IMR-90 (cell line): ENCODE measurements at regions not wholly inside any gene's neighbourhood (a gene's known extent, or its start where the extent isn't known, plus 50 kb on each side); places are given as distances from the start of the nearest gene placed in this dataset.

ENCODE experiments used
- ATAC-seq: fragments of 200-7000 bp; cut with Tn5 transposase; 2 replicates; pipeline ENCODE4 v1.9.1; 2020; ENCODE audit warnings: low read depth, mild to moderate bottlenecking, moderate library complexity
- BruUV-seq: library from RNA; stranded (reverse); fragments of 400-500 nt; replicated peaks from 2 replicates; lab custom pipeline; 2021; lab: Mats Ljungman, UMichigan
- CTCF ChIA-PET: fragments of 300-600 bp; formaldehyde crosslinking; extraction: SDS; loops from one replicate; lab custom pipeline; 2021; ENCODE audit warnings: antibody characterized with exemption; lab: Yijun Ruan, JAX
- POLR2A ChIA-PET: fragments of 300-600 bp; sonication (Branson Sonifier 250); formaldehyde crosslinking; loops from one replicate; lab custom pipeline; 2022; ENCODE audit warnings: antibody characterized with exemption; ENCODE audit not compliant: unreplicated experiment; lab: Charles Lee
- DNase-seq: peaks from one replicate; pipeline ENCODE4 v3.0.0; 2013
- H2AFZ ChIP-seq: replicated peaks from 2 replicates; pipeline ENCODE3; 2013; ENCODE audit warnings: low read length, mild to moderate bottlenecking; ENCODE audit not compliant: poor library complexity
- H2AK5ac ChIP-seq: 2 replicates; pipeline ENCODE4 v1.6.1; 2013; ENCODE audit warnings: low read depth, low read length, inconsistent platforms
- H2AK9ac ChIP-seq: replicated peaks from 2 replicates; pipeline ENCODE3; 2013; ENCODE audit warnings: mild to moderate bottlenecking, low read depth, low read length, moderate library complexity; ENCODE audit not compliant: poor library complexity
- H2BK120ac ChIP-seq: 2 replicates; pipeline ENCODE4 v1.6.1; 2013; ENCODE audit warnings: low read depth, low read length, inconsistent platforms
- H2BK15ac ChIP-seq: 3 replicates; pipeline ENCODE4 v1.6.1; 2013; ENCODE audit warnings: low read depth, low read length, inconsistent platforms
- H2BK20ac ChIP-seq: 2 replicates; pipeline ENCODE4 v1.6.1; 2013; ENCODE audit warnings: low read depth, mild to moderate bottlenecking, inconsistent platforms, low read length, moderate library complexity
- H2BK5ac ChIP-seq: 2 replicates; pipeline ENCODE4 v1.6.1; 2013; ENCODE audit warnings: mild to moderate bottlenecking, low read depth, low read length, inconsistent platforms; ENCODE audit not compliant: poor library complexity, severe bottlenecking
- H3K14ac ChIP-seq: replicated peaks from 2 replicates; pipeline ENCODE4 v1.6.1; 2013; ENCODE audit warnings: low read depth, low read length, inconsistent platforms
- H3K18ac ChIP-seq: 2 replicates; pipeline ENCODE4 v1.6.1; 2013; ENCODE audit warnings: low read depth, low read length, control low read depth
- H3K23ac ChIP-seq: 2 replicates; pipeline ENCODE4 v1.6.1; 2013; ENCODE audit warnings: low read depth, low read length, inconsistent platforms
- H3K27ac ChIP-seq: 2 replicates; pipeline ENCODE4 v1.5.1; 2013; ENCODE audit warnings: mild to moderate bottlenecking, control low read depth, low read length; ENCODE audit not compliant: insufficient read depth
- H3K27me3 ChIP-seq: 2 replicates; pipeline ENCODE4 v1.6.1; 2013; ENCODE audit warnings: low read length; ENCODE audit not compliant: control insufficient read depth, insufficient read depth
- H3K36me3 ChIP-seq: 2 replicates; pipeline ENCODE4 v1.6.1; 2013; ENCODE audit warnings: low read length, mixed read lengths; ENCODE audit not compliant: control insufficient read depth, insufficient read depth
- H3K4ac ChIP-seq: 2 replicates; pipeline ENCODE4 v1.6.1; 2013; ENCODE audit warnings: low read depth, low read length, inconsistent platforms
- H3K4me1 ChIP-seq: 2 replicates; pipeline ENCODE4 v1.6.1; 2013; ENCODE audit warnings: low read length, mixed read lengths; ENCODE audit not compliant: control insufficient read depth, insufficient read depth
- H3K4me2 ChIP-seq: 2 replicates; pipeline ENCODE4 v1.6.1; 2013; ENCODE audit warnings: low read depth, mild to moderate bottlenecking, control low read depth, low read length, moderate library complexity
- H3K4me3 ChIP-seq: 2 replicates; pipeline ENCODE4 v1.5.1; 2013; ENCODE audit warnings: low read depth, mild to moderate bottlenecking, control low read depth, low read length, moderate library complexity; ENCODE audit not compliant: insufficient read depth
- H3K56ac ChIP-seq: 2 replicates; pipeline ENCODE4 v1.6.1; 2013; ENCODE audit warnings: low read length, inconsistent platforms; ENCODE audit not compliant: insufficient read depth; ENCODE audit errors: extremely low read depth
- H3K79me1 ChIP-seq, 2 experiments: 2 replicates each; pipeline ENCODE4 v1.6.1; 2013; ENCODE audit warnings: low read length in 2 of 2, inconsistent platforms in 1 of 2, low read depth in 1 of 2
- H3K9ac ChIP-seq: 2 replicates; pipeline ENCODE4 v1.6.1; 2013; ENCODE audit warnings: low read depth, low read length, control low read depth
- H3K9me1 ChIP-seq: 2 replicates; pipeline ENCODE4 v1.6.1; 2013; ENCODE audit warnings: low read length, inconsistent platforms; ENCODE audit not compliant: insufficient read depth
- H3K9me3 ChIP-seq: 2 replicates; pipeline ENCODE4 v1.6.1; 2013; ENCODE audit warnings: low read length; ENCODE audit not compliant: control insufficient read depth, insufficient read depth
- H4K20me1 ChIP-seq: 2 replicates; pipeline ENCODE4 v1.6.1; 2013; ENCODE audit warnings: low read length, inconsistent platforms; ENCODE audit not compliant: insufficient read depth
- H4K5ac ChIP-seq: 2 replicates; pipeline ENCODE4 v1.6.1; 2013; ENCODE audit warnings: mild to moderate bottlenecking, low read depth, low read length, control low read depth
- H4K8ac ChIP-seq, 2 experiments: 2 replicates each; pipeline ENCODE4 v1.6.1; 2013; ENCODE audit warnings: low read depth in 2 of 2, low read length in 2 of 2, control low read depth in 1 of 2, inconsistent platforms in 1 of 2
- H4K91ac ChIP-seq: 2 replicates; pipeline ENCODE4 v1.6.1; 2013; ENCODE audit warnings: low read depth, low read length, inconsistent platforms; ENCODE audit not compliant: insufficient read depth
- BHLHE40 ChIP-seq: fragments of 150-350 bp; IDR thresholded peaks from 2 replicates; pipeline ENCODE4 v1.6.1; 2016; ENCODE audit warnings: mild to moderate bottlenecking, low read depth, low read length
- MAZ ChIP-seq: IDR thresholded peaks from 2 replicates; pipeline ENCODE4 v1.6.1; 2012; ENCODE audit warnings: low read depth, mild to moderate bottlenecking, low read length, improper control_type of control experiment, moderate library complexity, borderline replicate concordance
- RAD21 ChIP-seq: IDR thresholded peaks from 2 replicates; pipeline ENCODE4 v1.6.1; 2012; ENCODE audit warnings: low read length, improper control_type of control experiment
- SMC3 ChIP-seq: fragments of 150-350 bp; IDR thresholded peaks from 2 replicates; pipeline ENCODE4 v1.6.1; 2016; ENCODE audit warnings: low read depth, mild to moderate bottlenecking, antibody characterized with exemption, low read length, moderate library complexity
- WGBS, 2 experiments: methylation state at CpG; one replicate each; pipeline versions ENCODE4 v1.1.5 to v1.1.7; 2013; ENCODE audit warnings: missing lambda C conversion rate in 2 of 2; ENCODE audit not compliant: insufficient read length in 1 of 2; ENCODE audit errors: extremely low coverage in 2 of 2; 5-methylcytosine and 5-hydroxymethylcytosine counted together
- dilution Hi-C: fragments of 300-500 bp; cut with HindIII; formaldehyde crosslinking; loops from one replicate; pipeline ENCODE4 v1.14.3; 2018; ENCODE audit warnings: low sequenced_read_pairs; ENCODE audit not compliant: unreplicated experiment
- in situ Hi-C: fragments of 300-500 bp; cut with MboI; formaldehyde crosslinking; loops from 3 replicates; pipeline ENCODE4 v1.14.3; 2019; ENCODE audit warnings: low sequenced_read_pairs, inconsistent platforms, mixed read lengths
- intact Hi-C: fragments of 100-400 bp; cut with micrococcal nuclease; formaldehyde crosslinking; loops from 2 replicates; pipeline ENCODE4 v1.10.0; 2022

GRCh38 chr13:76164290-76164689 is 528.2 kb downstream of the LMO7 start:
- ChIA-PET CTCF (no interaction called here), POLR2A (no interaction called here)
- intact Hi-C loops (no loop called here), dilution Hi-C loops (no loop called here), in situ Hi-C loops (no loop called here)
- Histone ChIP-seq H3K23ac (no peak overlapping the region), H2AK5ac (no peak overlapping the region), H3K9ac (no peak overlapping the region), H2BK15ac (no peak overlapping the region), H3K79me1 (no peaks in the 10 kb centered on the region), H3K18ac (no peak overlapping the region), H3K4me3 (no peak overlapping the region), H3K14ac (no peak overlapping the region), H3K36me3 (no peaks in the 10 kb centered on the region), H3K9me3 (no peaks in the 10 kb centered on the region), H2BK120ac (no peak overlapping the region), H2BK5ac (no peak overlapping the region), H3K27me3 (no peaks in the 10 kb centered on the region; the same call in 1 of the 2 replicates), H3K4me1 (no peaks in the 10 kb centered on the region; the same call in 1 of the 2 replicates), H3K4ac (no peak overlapping the region), H3K4me2 (no peak overlapping the region), H2BK20ac (no peak overlapping the region), H3K27ac (no peak overlapping the region), H4K8ac (no peak overlapping the region), H4K20me1 (no peaks in the 10 kb centered on the region), H4K91ac (no peak overlapping the region), H2AK9ac (no peak overlapping the region), H3K9me1 (no peaks in the 10 kb centered on the region), H2AFZ (no peak overlapping the region), H3K56ac (no peak overlapping the region), H4K5ac (no peak overlapping the region)
- ATAC-seq (no peak), DNase-seq (no peak)
- WGBS, 2 experiments = no CpG with 5 or more reads among the region's 3 CpGs
- BruUV-seq = no TSS peak
- no peak for TF ChIP-seq MAZ
- no peak for TF ChIP-seq BHLHE40
- TF ChIP-seq RAD21 = no peak
- TF ChIP-seq SMC3 = no peak
